Trophoblast cell (in vitro differentiated cells and primary cell): ENCODE measurements at regions not wholly inside any gene's neighbourhood (a gene's known extent, or its start where the extent isn't known, plus 50 kb on each side); places are given as distances from the start of the nearest gene placed in this dataset.

ENCODE experiments used
- DNase-seq, 2 donors: peaks; one replicate each; pipeline ENCODE4 v3.0.0-alpha.2; 2016
- H2AFZ ChIP-seq: 2 replicates; pipeline ENCODE4 v1.6.1; 2013; ENCODE audit warnings: low read length, moderate library complexity, mild to moderate bottlenecking; ENCODE audit not compliant: insufficient read depth, poor library complexity
- H2AK5ac ChIP-seq: 2 replicates; pipeline ENCODE4 v1.6.1; 2013; ENCODE audit warnings: mild to moderate bottlenecking, low read length
- H2BK120ac ChIP-seq: 2 replicates; pipeline ENCODE4 v1.6.1; 2013; ENCODE audit warnings: low read length, mild to moderate bottlenecking, moderate library complexity; ENCODE audit not compliant: insufficient read depth, poor library complexity
- H2BK12ac ChIP-seq: 2 replicates; pipeline ENCODE4 v1.6.1; 2013; ENCODE audit warnings: mild to moderate bottlenecking, low read length, moderate library complexity
- H2BK5ac ChIP-seq: 2 replicates; pipeline ENCODE4 v1.6.1; 2013; ENCODE audit warnings: low read length, low read depth, moderate library complexity, mild to moderate bottlenecking; ENCODE audit not compliant: poor library complexity
- H3K14ac ChIP-seq: 2 replicates; pipeline ENCODE4 v1.6.1; 2013; ENCODE audit warnings: mild to moderate bottlenecking, low read length
- H3K18ac ChIP-seq: 2 replicates; pipeline ENCODE4 v1.6.1; 2013; ENCODE audit warnings: mild to moderate bottlenecking, low read length
- H3K23ac ChIP-seq: 2 replicates; pipeline ENCODE4 v1.6.1; 2013; ENCODE audit warnings: low read length
- H3K27ac ChIP-seq: 2 replicates; pipeline ENCODE4 v1.5.1; 2013; ENCODE audit warnings: low read depth, mild to moderate bottlenecking, inconsistent platforms, low read length, moderate library complexity
- H3K27me3 ChIP-seq: 2 replicates; pipeline ENCODE4 v1.6.1; 2013; ENCODE audit warnings: inconsistent platforms, mild to moderate bottlenecking, low read length, moderate library complexity; ENCODE audit not compliant: insufficient read depth
- H3K36me3 ChIP-seq, 2 experiments: 1 replicate in 1 of 2; 2 replicates in 1 of 2; pipeline ENCODE4 v1.6.1; 2013; ENCODE audit warnings: low read length in 2 of 2, mild to moderate bottlenecking in 2 of 2, moderate library complexity in 1 of 2; ENCODE audit not compliant: insufficient read depth in 2 of 2, control insufficient read depth in 1 of 2
- H3K4ac ChIP-seq: 2 replicates; pipeline ENCODE4 v1.6.1; 2013; ENCODE audit warnings: low read depth, mild to moderate bottlenecking, low read length, moderate library complexity
- H3K4me1 ChIP-seq, 2 experiments: 1 replicate in 1 of 2; 2 replicates in 1 of 2; pipeline ENCODE4 v1.6.1; 2013; ENCODE audit warnings: low read length in 2 of 2, mild to moderate bottlenecking in 2 of 2, moderate library complexity in 1 of 2; ENCODE audit not compliant: insufficient read depth in 2 of 2, control insufficient read depth in 1 of 2
- H3K4me2 ChIP-seq: 2 replicates; pipeline ENCODE4 v1.6.1; 2013; ENCODE audit warnings: inconsistent platforms, mild to moderate bottlenecking, low read length, moderate library complexity
- H3K4me3 ChIP-seq: 2 replicates; pipeline ENCODE4 v1.5.1; 2013; ENCODE audit warnings: mild to moderate bottlenecking, low read depth, low read length, inconsistent platforms
- H3K79me1 ChIP-seq: one replicate; pipeline ENCODE4 v1.6.1; 2013; ENCODE audit warnings: low read length
- H3K79me2 ChIP-seq: 2 replicates; pipeline ENCODE4 v1.6.1; 2013; ENCODE audit warnings: low read length, mild to moderate bottlenecking; ENCODE audit not compliant: control insufficient read depth, insufficient read depth, poor library complexity
- H3K9ac ChIP-seq: 2 replicates; pipeline ENCODE4 v1.6.1; 2013; ENCODE audit warnings: mild to moderate bottlenecking, low read length
- H3K9me3 ChIP-seq: 2 replicates; pipeline ENCODE4 v1.6.1; 2013; ENCODE audit warnings: low read depth, mild to moderate bottlenecking, control low read depth, inconsistent platforms, low read length; ENCODE audit not compliant: insufficient read depth
- H4K12ac ChIP-seq: 2 replicates; pipeline ENCODE4 v1.6.1; 2013; ENCODE audit warnings: low read depth, mild to moderate bottlenecking, low read length, moderate library complexity
- H4K8ac ChIP-seq: 2 replicates; pipeline ENCODE4 v1.6.1; 2013; ENCODE audit warnings: low read depth, mild to moderate bottlenecking, low read length, moderate library complexity
- H4K91ac ChIP-seq: one replicate; pipeline ENCODE4 v1.6.1; 2013; ENCODE audit warnings: low read depth, mild to moderate bottlenecking, low read length, moderate library complexity
- WGBS: extraction: QIAGEN DNeasy Blood & Tissue Kit; methylation state at CpG from one replicate; pipeline ENCODE4 v1.1.7; 2013; ENCODE audit warnings: missing lambda C conversion rate; ENCODE audit not compliant: insufficient read length, insufficient coverage; ENCODE audit errors: extremely low coverage; 5-methylcytosine and 5-hydroxymethylcytosine counted together

GRCh38 chr15:69958496-69959084 is 139.1 kb downstream of the TLE3 start:
- no CpG with 5 or more reads among the region's 3 CpGs for WGBS
- no peak for DNase-seq
- no peak overlapping the region for H2BK5ac ChIP-seq
- H3K27ac ChIP-seq: no peak overlapping the region
- no peaks in the 10 kb centered on the region for H3K9me3 ChIP-seq
- H2BK120ac ChIP-seq: no peak overlapping the region
- no peak overlapping the region for H2AFZ ChIP-seq
- H2BK12ac ChIP-seq: no peak overlapping the region
- no peak overlapping the region for H4K91ac ChIP-seq
- H3K27me3 ChIP-seq: no peaks in the 10 kb centered on the region
- no peak overlapping the region for H4K8ac ChIP-seq
- H3K79me1 ChIP-seq: no peaks in the 10 kb centered on the region
- H3K79me2 ChIP-seq: no peaks in the 10 kb centered on the region
- H4K12ac ChIP-seq: no peak overlapping the region
- no peak overlapping the region for H3K14ac ChIP-seq
- no peaks in the 10 kb centered on the region for H3K36me3 ChIP-seq
- no peak overlapping the region for H3K18ac ChIP-seq
- H2AK5ac ChIP-seq: no peak overlapping the region
- H3K4me1 ChIP-seq: peaks cover 0 to 4% of the 10 kb centered on the region in 2 experiments
- H3K23ac ChIP-seq: no peak overlapping the region
- H3K4ac ChIP-seq: no peak overlapping the region
- H3K9ac ChIP-seq: no peak overlapping the region
- H3K4me3 ChIP-seq: no peak overlapping the region
- no peak overlapping the region for H3K4me2 ChIP-seq

- Histone ChIP-seq H3K9me3 (no peaks in the 10 kb centered on the region), H2BK12ac (no peak overlapping the region), H3K79me2 (no peaks in the 10 kb centered on the region), H3K9ac (no peak overlapping the region), H3K14ac (no peak overlapping the region), H3K79me1 (no peaks in the 10 kb centered on the region), H3K4me1 (no peaks in the 10 kb centered on the region), H4K8ac (no peak overlapping the region), H3K36me3 (no peaks in the 10 kb centered on the region), H2BK5ac (no peak overlapping the region), H2AK5ac (no peak overlapping the region), H3K4me2 (no peak overlapping the region), H4K91ac (no peak overlapping the region), H3K27ac (no peak overlapping the region), H2BK120ac (no peak overlapping the region), H3K27me3 (no peaks in the 10 kb centered on the region), H4K12ac (no peak overlapping the region), H3K23ac (no peak overlapping the region), H3K18ac (no peak overlapping the region), H2AFZ (no peak overlapping the region), H3K4ac (no peak overlapping the region), H3K4me3 (no peak overlapping the region)
- DNase-seq: no peak
- WGBS: no CpG with 5 or more reads among the region's 1 CpG
Measured at GRCh38 chr15:69962561-69962960, 135.2 kb downstream of the TLE3 start.

GRCh38 chr15:69963385-69963784 is 134.3 kb downstream of the TLE3 start:
- DNase-seq: no peak
- Histone ChIP-seq H4K91ac (no peak overlapping the region), H4K8ac (no peak overlapping the region), H3K4me2 (no peak overlapping the region), H3K4me3 (no peak overlapping the region), H3K79me1 (no peaks in the 10 kb centered on the region), H3K4me1 (no peaks in the 10 kb centered on the region), H2BK120ac (no peak overlapping the region), H2BK12ac (no peak overlapping the region), H3K27ac (no peak overlapping the region), H3K79me2 (no peaks in the 10 kb centered on the region), H3K14ac (no peak overlapping the region), H2BK5ac (no peak overlapping the region), H3K27me3 (no peaks in the 10 kb centered on the region), H2AK5ac (no peak overlapping the region), H2AFZ (no peak overlapping the region), H3K4ac (no peak overlapping the region), H3K36me3 (no peaks in the 10 kb centered on the region), H3K9ac (no peak overlapping the region), H3K23ac (no peak overlapping the region), H3K9me3 (no peaks in the 10 kb centered on the region), H4K12ac (no peak overlapping the region), H3K18ac (no peak overlapping the region)

GRCh38 chr15:69971771-69972170 is 125.9 kb downstream of the TLE3 start:
- Histone ChIP-seq H2BK5ac (no peak overlapping the region), H4K12ac (no peak overlapping the region), H4K91ac (no peak overlapping the region), H2BK120ac (no peak overlapping the region), H3K79me1 (no peaks in the 10 kb centered on the region), H3K4me2 (no peak overlapping the region), H2AK5ac (no peak overlapping the region), H3K9me3 (no peaks in the 10 kb centered on the region), H3K4ac (no peak overlapping the region), H2AFZ (no peak overlapping the region), H3K14ac (no peak overlapping the region), H2BK12ac (no peak overlapping the region), H3K27me3 (no peaks in the 10 kb centered on the region), H3K79me2 (no peaks in the 10 kb centered on the region), H3K4me1 (no peaks in the 10 kb centered on the region), H4K8ac (no peak overlapping the region), H3K27ac (no peak overlapping the region), H3K36me3 (no peaks in the 10 kb centered on the region), H3K9ac (no peak overlapping the region), H3K4me3 (no peak overlapping the region), H3K23ac (no peak overlapping the region), H3K18ac (no peak overlapping the region)
- DNase-seq: no peak
- WGBS: no CpG with 5 or more reads among the region's 2 CpGs
